Suppressor macrophage treated with lipopolysaccharide for 4 hours (primary cell): ENCODE measurements at regions not wholly inside any gene's neighbourhood (a gene's known extent, or its start where the extent isn't known, plus 50 kb on each side); places are given as distances from the start of the nearest gene placed in this dataset.
A peak's percentile ranks its signal among the peaks of the same experiment; 100 is the strongest.

Source experiments
- DNase-seq: peaks from one replicate; pipeline ENCODE4 v3.0.0-alpha.2; 2020

- no peak for DNase-seq
Measured at GRCh38 chr4:171759274-171759673, 53.9 kb upstream of the GALNTL6 start.

- no peak for DNase-seq
Measured at GRCh38 chr4:171751538-171751937, 61.7 kb upstream of the GALNTL6 start.

- no peak for DNase-seq
Measured at GRCh38 chr4:171746418-171746817, 66.8 kb upstream of the GALNTL6 start.

- no peak for DNase-seq
Measured at GRCh38 chr4:171742436-171742835, 70.8 kb upstream of the GALNTL6 start.

GRCh38 chr4:171727185-171727584, 86.0 kb upstream of the GALNTL6 start:
- DNase-seq: no peak

GRCh38 chr4:171721937-171722336, 91.3 kb upstream of the GALNTL6 start:
- no peak for DNase-seq

- DNase-seq: no peak
Measured at GRCh38 chr4:171719691-171720090, 93.5 kb upstream of the GALNTL6 start.

- no peak for DNase-seq
Measured at GRCh38 chr4:171718665-171719064, 94.5 kb upstream of the GALNTL6 start.

GRCh38 chr4:171718069-171718468, 95.1 kb upstream of the GALNTL6 start:
- DNase-seq: no peak

- no peak for DNase-seq
Measured at GRCh38 chr4:171717231-171717741, 95.9 kb upstream of the GALNTL6 start.

- no peak for DNase-seq
Measured at GRCh38 chr4:171715973-171716372, 97.2 kb upstream of the GALNTL6 start.

GRCh38 chr4:171714791-171715454, 98.3 kb upstream of the GALNTL6 start:
- no peak for DNase-seq

GRCh38 chr4:171710743-171711142, 102.5 kb upstream of the GALNTL6 start:
- DNase-seq: no peak

GRCh38 chr4:171676555-171677215, 136.5 kb upstream of the GALNTL6 start:
- no peak for DNase-seq

- no peak for DNase-seq
Measured at GRCh38 chr4:171674781-171675180, 138.4 kb upstream of the GALNTL6 start.

GRCh38 chr4:171668403-171668802, 144.8 kb upstream of the GALNTL6 start:
- DNase-seq: no peak

GRCh38 chr4:171667906-171668305, 145.3 kb upstream of the GALNTL6 start:
- DNase-seq: no peak

- no peak for DNase-seq
Measured at GRCh38 chr4:171651071-171651470, 162.1 kb upstream of the GALNTL6 start.

- no peak for DNase-seq
Measured at GRCh38 chr4:171650543-171650942, 162.7 kb upstream of the GALNTL6 start.

- no peak for DNase-seq
Measured at GRCh38 chr4:171648926-171649325, 164.3 kb upstream of the GALNTL6 start.

- no peak for DNase-seq
Measured at GRCh38 chr4:171646984-171647383, 166.2 kb upstream of the GALNTL6 start.

- DNase-seq: no peak
Measured at GRCh38 chr4:171644430-171645057, 168.7 kb upstream of the GALNTL6 start.

GRCh38 chr4:171639540-171639939, 173.7 kb upstream of the GALNTL6 start:
- DNase-seq: no peak

GRCh38 chr4:171636606-171637005, 176.6 kb upstream of the GALNTL6 start:
- peak; percentile 21 for DNase-seq
